ENCODE measurements at regions not wholly inside any gene's neighbourhood (a gene's known extent, or its start where the extent isn't known, plus 50 kb on each side); places are given as distances from the start of the nearest gene placed in this dataset.
"Not testable (repeated sequence)": the region's sequence is repeated elsewhere in the genome, so short reads cannot be mapped to it uniquely, and the experiment has no call there.

DNA sequence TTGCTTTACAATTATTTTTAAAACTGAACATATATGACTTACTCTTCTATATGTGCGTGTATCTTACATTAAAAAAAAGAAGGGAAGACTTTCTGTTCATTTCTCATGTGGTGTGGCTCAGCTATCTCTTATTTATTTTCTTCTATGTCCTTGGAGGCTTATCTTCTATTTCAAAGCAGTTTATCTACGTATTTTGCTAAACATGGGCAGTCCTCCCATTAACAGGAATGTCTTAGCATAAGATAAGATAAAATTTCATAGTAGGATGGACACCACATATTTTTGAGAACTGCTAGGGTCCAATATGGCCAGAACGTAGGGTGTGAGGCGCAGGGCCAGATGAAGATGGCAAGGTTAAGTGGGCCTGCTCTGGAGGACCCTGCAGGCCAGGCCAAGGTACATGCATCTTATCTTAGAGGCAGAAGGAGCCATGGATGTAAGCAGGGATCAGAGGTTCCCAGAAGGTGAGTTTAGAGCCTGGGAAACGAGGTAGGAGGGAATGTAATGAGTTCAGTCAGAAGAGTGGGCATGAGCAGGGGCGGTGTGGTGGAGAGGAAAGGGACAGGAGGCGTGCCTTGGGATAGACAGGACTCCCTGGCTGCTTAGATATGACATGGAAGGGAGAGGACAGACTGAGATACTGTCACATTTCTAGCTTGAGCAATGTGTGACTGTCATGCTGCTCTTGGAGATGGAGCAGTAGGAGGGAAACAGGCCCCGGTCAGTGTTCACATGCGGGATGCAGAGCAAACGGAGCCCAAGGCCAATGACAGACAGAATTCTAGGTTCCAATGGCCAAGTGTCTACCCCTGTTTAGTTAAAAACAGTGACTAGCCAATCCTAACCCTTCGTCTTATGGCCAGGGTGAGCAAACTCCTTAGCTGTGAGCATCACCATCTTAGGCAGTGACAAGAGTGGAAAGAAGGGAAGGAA is 68.6 kb upstream of the MEDAG start:
- 86 to 95% methylated on average over 8 of the region's 11 CpGs for WGBS, 2 donors (ENCODE audit: low coverage in 1 of 2)
- Histone ChIP-seq H3K27me3 (peaks cover 4% of the 10 kb centered on the region), H3K4me3 (no peak overlapping the region), H3K36me3 (no peaks in the 10 kb centered on the region), H3K27ac (no peak overlapping the region), H3K9me3 (no peaks in the 10 kb centered on the region), H3K4me1 (no peaks in the 10 kb centered on the region)
- TF ChIP-seq EP300 (IDR thresholded peaks at IDR 0.05) (no peak), POLR2A (IDR thresholded peaks at IDR 0.05) (no peak), POLR2AphosphoS5 (IDR thresholded peaks at IDR 0.05) (no peak)
- TF ChIP-seq, protein P1, sequence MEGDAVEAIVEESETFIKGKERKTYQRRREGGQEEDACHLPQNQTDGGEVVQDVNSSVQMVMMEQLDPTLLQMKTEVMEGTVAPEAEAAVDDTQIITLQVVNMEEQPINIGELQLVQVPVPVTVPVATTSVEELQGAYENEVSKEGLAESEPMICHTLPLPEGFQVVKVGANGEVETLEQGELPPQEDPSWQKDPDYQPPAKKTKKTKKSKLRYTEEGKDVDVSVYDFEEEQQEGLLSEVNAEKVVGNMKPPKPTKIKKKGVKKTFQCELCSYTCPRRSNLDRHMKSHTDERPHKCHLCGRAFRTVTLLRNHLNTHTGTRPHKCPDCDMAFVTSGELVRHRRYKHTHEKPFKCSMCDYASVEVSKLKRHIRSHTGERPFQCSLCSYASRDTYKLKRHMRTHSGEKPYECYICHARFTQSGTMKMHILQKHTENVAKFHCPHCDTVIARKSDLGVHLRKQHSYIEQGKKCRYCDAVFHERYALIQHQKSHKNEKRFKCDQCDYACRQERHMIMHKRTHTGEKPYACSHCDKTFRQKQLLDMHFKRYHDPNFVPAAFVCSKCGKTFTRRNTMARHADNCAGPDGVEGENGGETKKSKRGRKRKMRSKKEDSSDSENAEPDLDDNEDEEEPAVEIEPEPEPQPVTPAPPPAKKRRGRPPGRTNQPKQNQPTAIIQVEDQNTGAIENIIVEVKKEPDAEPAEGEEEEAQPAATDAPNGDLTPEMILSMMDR (IDR thresholded peaks at IDR 0.05): no peak
- no peak for ATAC-seq

DNA sequence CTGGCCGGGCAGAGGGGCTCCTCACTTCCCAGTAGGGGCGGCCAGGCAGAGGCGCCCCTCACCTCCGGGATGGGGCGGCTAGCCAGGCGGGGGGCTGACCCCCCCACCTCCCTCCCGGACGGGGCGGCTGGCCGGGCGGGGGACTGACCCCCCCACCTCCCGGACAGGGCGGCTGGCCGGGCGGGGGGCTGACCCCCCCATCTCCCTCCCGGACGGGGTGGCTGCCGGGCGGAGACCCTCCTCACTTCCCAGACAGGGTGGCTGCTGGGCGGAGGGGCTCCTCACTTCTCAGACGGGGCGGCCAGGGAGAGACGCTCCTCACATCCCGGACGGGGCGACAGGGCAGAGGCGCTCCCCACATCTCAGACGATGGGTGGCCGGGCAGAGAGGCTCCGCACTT is 66.4 kb upstream of the MEDAG start:
- not testable (repeated sequence) for H3K4me1 ChIP-seq, ATAC-seq, H3K27me3 ChIP-seq, H3K27ac ChIP-seq, H3K36me3 ChIP-seq, H3K4me3 ChIP-seq, H3K9me3 ChIP-seq
- no CpG with 5 or more reads among the region's 30 CpGs for WGBS, 2 donors (ENCODE audit: low coverage in 1 of 2)

DNA sequence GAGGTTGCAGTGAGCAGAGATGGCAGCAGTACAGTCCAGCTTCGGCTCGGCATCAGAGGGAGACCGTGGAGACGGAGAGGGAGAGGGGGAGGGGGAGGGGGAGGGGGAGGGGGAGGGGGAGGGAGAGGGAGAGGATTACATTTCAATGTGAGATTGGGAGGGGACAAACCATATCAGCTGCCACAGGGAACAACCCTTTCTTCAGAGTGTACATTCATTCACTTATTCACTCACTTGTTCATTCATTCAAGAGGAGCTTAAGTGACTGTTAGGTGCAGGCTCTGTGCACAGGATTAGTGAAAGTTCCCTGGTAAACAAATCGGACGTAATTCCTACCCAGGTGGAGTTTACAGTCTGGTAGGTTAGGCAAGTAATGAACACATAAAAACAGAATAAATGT is 65.6 kb upstream of the MEDAG start:
- TF ChIP-seq EP300 (IDR thresholded peaks at IDR 0.05) (no peak), POLR2AphosphoS5 (IDR thresholded peaks at IDR 0.05) (no peak), POLR2A (IDR thresholded peaks at IDR 0.05) (no peak)
- TF ChIP-seq, protein P1 (IDR thresholded peaks at IDR 0.05): no peak
- no peak for ATAC-seq
- WGBS, 2 donors (ENCODE audit: low coverage in 1 of 2): 67 to 75% methylated on average over 2 of the region's 6 CpGs
- Histone ChIP-seq H3K4me1 (no peaks in the 10 kb centered on the region), H3K4me3 (no peak overlapping the region), H3K9me3 (no peaks in the 10 kb centered on the region), H3K27me3 (peaks cover 4% of the 10 kb centered on the region), H3K27ac (no peak overlapping the region), H3K36me3 (no peaks in the 10 kb centered on the region)

DNA sequence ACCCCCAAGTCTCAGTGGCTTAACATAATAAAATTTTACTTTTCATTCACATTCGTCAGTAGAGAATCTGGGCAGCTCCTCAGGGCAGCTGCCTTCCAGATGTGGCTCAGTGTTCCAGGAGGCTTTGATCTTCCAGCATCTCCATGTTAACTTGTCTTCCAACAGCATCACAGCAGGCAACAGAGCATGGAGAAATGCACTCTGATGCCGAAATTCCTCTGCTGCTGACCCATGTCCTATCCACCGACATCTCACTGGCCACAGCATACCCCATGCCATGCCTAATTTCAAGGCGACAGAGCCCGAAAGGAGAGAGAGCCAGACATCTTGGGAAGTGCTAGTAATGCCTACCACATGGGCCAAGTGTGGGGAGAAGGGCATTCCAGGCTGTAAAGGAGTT is 64.9 kb upstream of the MEDAG start:
- Histone ChIP-seq H3K9me3 (no peaks in the 10 kb centered on the region), H3K36me3 (no peaks in the 10 kb centered on the region), H3K27me3 (peaks cover 4% of the 10 kb centered on the region), H3K4me3 (no peak overlapping the region), H3K27ac (no peak overlapping the region), H3K4me1 (no peaks in the 10 kb centered on the region)
- ATAC-seq: no peak
- 60 to 73% methylated on average over 2 to 5 of the region's 5 CpGs for WGBS, 2 donors (ENCODE audit: low coverage in 1 of 2)
- no peak for TF ChIP-seq POLR2AphosphoS5 (IDR thresholded peaks at IDR 0.05)
- TF ChIP-seq, protein P1 (IDR thresholded peaks at IDR 0.05): no peak
- TF ChIP-seq EP300 (IDR thresholded peaks at IDR 0.05): no peak
- no peak for TF ChIP-seq POLR2A (IDR thresholded peaks at IDR 0.05)

DNA sequence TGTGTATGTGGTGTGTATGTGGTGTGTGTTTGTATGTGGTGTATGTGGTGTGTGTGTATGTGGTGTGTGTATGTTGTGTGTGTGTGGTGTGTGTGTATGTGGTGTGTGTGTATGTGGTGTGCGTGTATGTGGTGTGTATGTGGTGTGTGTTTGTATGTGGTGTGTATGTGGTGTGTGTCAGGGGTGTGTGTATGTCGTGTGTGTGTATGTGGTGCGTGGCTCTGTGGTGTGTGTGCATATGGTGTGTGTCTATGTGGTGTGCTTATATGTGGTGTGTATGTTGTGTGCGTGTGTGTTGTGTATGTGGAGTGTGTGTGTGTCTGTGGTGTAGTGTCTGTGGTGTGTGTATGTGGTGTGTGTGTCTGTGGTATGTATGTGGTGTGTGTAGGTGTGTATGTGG is 62.5 kb upstream of the MEDAG start:
- Histone ChIP-seq H3K27me3 (no peaks in the 10 kb centered on the region), H3K4me1 (no peaks in the 10 kb centered on the region), H3K9me3 (peaks cover 0 to 9% (median 0%) of the 10 kb centered on the region in 3 donors), H3K27ac (no peak overlapping the region), H3K4me3 (no peak overlapping the region), H3K36me3 (no peaks in the 10 kb centered on the region)
- TF ChIP-seq POLR2AphosphoS5 (IDR thresholded peaks at IDR 0.05): no peak
- TF ChIP-seq, protein P1 (IDR thresholded peaks at IDR 0.05): no peak
- ATAC-seq: no peak
- 61 to 66% methylated on average over 2 to 4 of the region's 4 CpGs for WGBS, 2 donors (ENCODE audit: low coverage in 1 of 2)

Measured in gastroesophageal sphincter (tissue), 4 donors.